H9 (cell line): ENCODE measurements at regions not wholly inside any gene's neighbourhood (a gene's known extent, or its start where the extent isn't known, plus 50 kb on each side); places are given as distances from the start of the nearest gene placed in this dataset.

ENCODE experiments used
- DNase-seq: peaks from one replicate; pipeline ENCODE4 v3.0.0-alpha.2; 2017
- H2AFZ ChIP-seq: one replicate; pipeline ENCODE4 v1.6.1; 2013; ENCODE audit warnings: mild to moderate bottlenecking, low read length, control low read depth, moderate library complexity
- H2AK5ac ChIP-seq: 2 replicates; pipeline ENCODE4 v1.6.1; 2013; ENCODE audit warnings: low read length, control low read depth, mixed read lengths; ENCODE audit not compliant: insufficient read length
- H2BK120ac ChIP-seq: one replicate; pipeline ENCODE4 v1.6.1; 2013; ENCODE audit warnings: low read depth, mild to moderate bottlenecking, low read length, control low read depth, inconsistent platforms; ENCODE audit not compliant: poor library complexity, severe bottlenecking
- H2BK12ac ChIP-seq: 2 replicates; pipeline ENCODE4 v1.6.1; 2013; ENCODE audit warnings: low read length, control low read depth, mixed read lengths, low read depth; ENCODE audit not compliant: insufficient read length
- H2BK15ac ChIP-seq: 2 replicates; pipeline ENCODE4 v1.6.1; 2013; ENCODE audit warnings: low read depth, low read length, control low read depth
- H2BK20ac ChIP-seq: one replicate; pipeline ENCODE4 v1.6.1; 2013; ENCODE audit warnings: low read depth, mild to moderate bottlenecking, low read length, control low read depth, inconsistent platforms; ENCODE audit not compliant: poor library complexity, severe bottlenecking
- H2BK5ac ChIP-seq: 2 replicates; pipeline ENCODE4 v1.6.1; 2013; ENCODE audit warnings: low read length, control low read depth, mixed read lengths; ENCODE audit not compliant: insufficient read length
- H3K14ac ChIP-seq: 2 replicates; pipeline ENCODE4 v1.6.1; 2013; ENCODE audit warnings: low read length, control low read depth; ENCODE audit not compliant: insufficient read depth
- H3K18ac ChIP-seq: 2 replicates; pipeline ENCODE4 v1.6.1; 2013; ENCODE audit warnings: low read depth, mild to moderate bottlenecking, mixed read lengths, low read length, control low read depth; ENCODE audit not compliant: insufficient read length
- H3K23ac ChIP-seq: 2 replicates; pipeline ENCODE4 v1.6.1; 2013; ENCODE audit warnings: low read length, control low read depth, mixed read lengths, low read depth; ENCODE audit not compliant: insufficient read length
- H3K23me2 ChIP-seq: 2 replicates; pipeline ENCODE4 v1.6.1; 2013; ENCODE audit warnings: low read depth, mild to moderate bottlenecking, mixed read lengths, low read length, control low read depth; ENCODE audit not compliant: insufficient read length, poor library complexity, severe bottlenecking
- H3K27ac ChIP-seq: 2 replicates; pipeline ENCODE4 v1.5.1; 2013; ENCODE audit warnings: low read length, control low read depth, mixed read lengths, low read depth; ENCODE audit not compliant: insufficient read length
- H3K27me3 ChIP-seq: 2 replicates; pipeline ENCODE4 v1.6.1; 2013; ENCODE audit warnings: low read length, control low read depth, inconsistent platforms; ENCODE audit not compliant: insufficient read depth
- H3K4ac ChIP-seq: 2 replicates; pipeline ENCODE4 v1.6.1; 2013; ENCODE audit warnings: low read depth, mild to moderate bottlenecking, control low read depth, inconsistent platforms, low read length, moderate library complexity
- H3K4me1 ChIP-seq: 2 replicates; pipeline ENCODE4 v1.6.1; 2013; ENCODE audit warnings: low read length, control low read depth, inconsistent platforms; ENCODE audit not compliant: insufficient read depth
- H3K4me2 ChIP-seq: 2 replicates; pipeline ENCODE4 v1.6.1; 2013; ENCODE audit warnings: low read length, control low read depth, mixed read lengths; ENCODE audit not compliant: insufficient read length, insufficient read depth
- H3K56ac ChIP-seq: 2 replicates; pipeline ENCODE4 v1.6.1; 2013; ENCODE audit warnings: low read depth, mild to moderate bottlenecking, mixed read lengths, low read length, control low read depth; ENCODE audit not compliant: insufficient read length
- H3K79me1 ChIP-seq: 2 replicates; pipeline ENCODE4 v1.6.1; 2013; ENCODE audit warnings: low read depth, mild to moderate bottlenecking, moderate library complexity, low read length, control low read depth, inconsistent platforms; ENCODE audit not compliant: insufficient read depth, poor library complexity, severe bottlenecking
- H3K79me2 ChIP-seq: 2 replicates; pipeline ENCODE4 v1.6.1; 2013; ENCODE audit warnings: low read length, control low read depth, inconsistent platforms; ENCODE audit not compliant: insufficient read depth
- H3K9ac ChIP-seq: 2 replicates; pipeline ENCODE4 v1.6.1; 2013; ENCODE audit warnings: low read length, control low read depth, mixed read lengths; ENCODE audit not compliant: insufficient read length; ENCODE audit errors: extremely low read depth
- H3K9me3 ChIP-seq: one replicate; pipeline ENCODE4 v1.6.1; 2013; ENCODE audit warnings: low read depth, low read length, inconsistent platforms; ENCODE audit not compliant: control insufficient read depth
- H3T11ph ChIP-seq: one replicate; pipeline ENCODE4 v1.6.1; 2013; ENCODE audit warnings: mild to moderate bottlenecking, low read length, control low read depth, inconsistent platforms
- H4K20me1 ChIP-seq: one replicate; pipeline ENCODE4 v1.6.1; 2013; ENCODE audit not compliant: control insufficient read depth, insufficient read length, insufficient read depth
- H4K5ac ChIP-seq: 2 replicates; pipeline ENCODE4 v1.6.1; 2013; ENCODE audit warnings: low read depth, mild to moderate bottlenecking, mixed read lengths, low read length, control low read depth; ENCODE audit not compliant: insufficient read length
- H4K8ac ChIP-seq: replicated peaks from 2 replicates; pipeline ENCODE4 v1.6.1; 2013; ENCODE audit warnings: low read length, control low read depth, mixed read lengths, low read depth; ENCODE audit not compliant: insufficient read length
- H4K91ac ChIP-seq: 2 replicates; pipeline ENCODE4 v1.6.1; 2013; ENCODE audit warnings: low read depth, mild to moderate bottlenecking, moderate library complexity, mixed read lengths, low read length, control low read depth; ENCODE audit not compliant: insufficient read length
- H3K27ac Mint-ChIP-seq, 3 experiments: 2 replicates in 2 of 3; 3 replicates in 1 of 3; pipeline ENCODE4 v1.8.0; 2020 to 2021; ENCODE audit warnings: mixed read lengths in 3 of 3, mild to moderate bottlenecking in 1 of 3, moderate library complexity in 1 of 3
- H3K27me3 Mint-ChIP-seq: 2 replicates; pipeline ENCODE4 v1.8.0; 2021; ENCODE audit warnings: low read depth, mild to moderate bottlenecking, moderate library complexity, mixed read lengths
- H3K36me3 Mint-ChIP-seq, 3 experiments: 2 replicates in 2 of 3; 3 replicates in 1 of 3; pipeline ENCODE4 v1.8.0; 2020 to 2021; ENCODE audit warnings: low read depth in 3 of 3, mixed read lengths in 3 of 3; ENCODE audit not compliant: insufficient read depth in 1 of 3
- H3K4me1 Mint-ChIP-seq, 2 experiments: 2 replicates each; pipeline ENCODE4 v1.8.0; 2020; ENCODE audit warnings: mixed read lengths in 2 of 2
- H3K4me3 Mint-ChIP-seq, 2 experiments: 2 replicates in 1 of 2; 3 replicates in 1 of 2; pipeline ENCODE4 v1.8.0; 2020 to 2021; ENCODE audit warnings: mild to moderate bottlenecking in 2 of 2, mixed read lengths in 2 of 2, moderate library complexity in 1 of 2
- H3K9me3 Mint-ChIP-seq, 2 experiments: 2 replicates in 1 of 2; 3 replicates in 1 of 2; pipeline ENCODE4 v1.8.0; 2020; ENCODE audit warnings: mild to moderate bottlenecking in 2 of 2, mixed read lengths in 2 of 2, moderate library complexity in 1 of 2
- WGBS: extraction: QIAGEN DNeasy Blood & Tissue Kit; methylation state at CpG from one replicate; pipeline ENCODE4 v1.1.7; 2013; ENCODE audit warnings: missing lambda C conversion rate, low lambda C conversion rate, mixed read lengths; ENCODE audit not compliant: insufficient read length; ENCODE audit errors: extremely low coverage; 5-methylcytosine and 5-hydroxymethylcytosine counted together
- TF ChIP-seq, protein P1 (sequence below): fragments of 200-600 bp; sonication (generic); conservative IDR thresholded peaks from 3 replicates; pipeline ENCODE4 v1.8.0; 2021; ENCODE audit warnings: antibody characterized with exemption, mild to moderate bottlenecking

DNA sequence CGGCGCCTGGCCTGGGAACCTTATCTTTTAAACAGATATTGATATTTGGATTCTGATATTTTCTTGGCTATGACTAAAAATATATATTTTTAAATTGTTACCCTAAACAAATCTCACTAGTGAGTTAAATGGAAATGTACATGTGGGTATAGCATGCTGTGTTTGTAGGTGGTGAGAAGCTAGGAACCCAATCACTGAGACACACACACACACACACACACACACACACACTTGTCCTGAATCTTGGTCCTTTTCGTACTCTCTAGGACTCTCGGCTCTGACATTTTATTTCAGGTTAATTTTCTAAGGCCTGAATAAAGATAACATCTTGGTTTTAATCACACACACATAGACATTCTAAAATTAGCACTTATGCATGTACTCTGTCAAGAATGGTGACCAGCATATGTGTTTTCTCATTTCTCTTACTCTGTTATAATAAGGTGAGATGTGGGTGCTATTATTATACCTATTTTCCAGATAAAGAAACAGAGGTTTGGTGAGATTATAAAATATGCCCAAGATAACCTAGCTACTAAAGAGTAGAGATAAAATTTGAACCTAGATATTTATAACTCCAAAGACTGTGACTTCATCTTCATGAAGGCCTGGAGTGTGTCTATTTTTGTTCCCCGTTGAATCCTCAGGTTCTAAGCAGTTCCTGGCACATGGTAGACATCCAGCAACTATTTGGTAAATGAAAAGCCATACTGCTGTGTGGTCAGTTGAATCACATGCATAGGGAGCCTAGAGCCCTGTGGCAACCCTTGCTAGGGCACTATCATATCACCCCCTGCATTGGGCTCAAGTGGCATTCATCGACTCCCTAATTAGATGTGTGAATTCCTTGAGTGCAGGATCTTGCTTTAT is 85.0 kb upstream of the RAB3GAP2 start:
- no peaks in the 10 kb centered on the region for H3K27me3 ChIP-seq
- H3K9ac ChIP-seq = no peak overlapping the region
- H3K4ac ChIP-seq = no peak overlapping the region
- H3K27ac ChIP-seq = no peak overlapping the region
- H3K23me2 ChIP-seq = no peaks in the 10 kb centered on the region
- WGBS = no CpG with 5 or more reads among the region's 6 CpGs
- no peak overlapping the region for H3T11ph ChIP-seq
- no peak overlapping the region for H2BK20ac ChIP-seq
- DNase-seq = no peak
- H2BK120ac ChIP-seq = no peak overlapping the region
- no peak overlapping the region for H3K27ac Mint-ChIP-seq
- no peak overlapping the region for H4K8ac ChIP-seq
- H3K14ac ChIP-seq = no peak overlapping the region
- H3K23ac ChIP-seq = no peak overlapping the region
- no peak overlapping the region for H4K5ac ChIP-seq
- H3K4me1 ChIP-seq = no peaks in the 10 kb centered on the region; the same call in 1 of the 2 replicates
- H3K27me3 Mint-ChIP-seq = no peaks in the 10 kb centered on the region; the same call in 1 of the 2 replicates
- no peak overlapping the region for H2BK5ac ChIP-seq
- H2AK5ac ChIP-seq = no peak overlapping the region
- H3K4me2 ChIP-seq = no peak overlapping the region
- peaks cover 9 to 13% of the 10 kb centered on the region in 2 experiments for H3K4me1 Mint-ChIP-seq
- no peak overlapping the region for H2AFZ ChIP-seq
- H3K18ac ChIP-seq = no peak overlapping the region
- TF ChIP-seq, protein P1, sequence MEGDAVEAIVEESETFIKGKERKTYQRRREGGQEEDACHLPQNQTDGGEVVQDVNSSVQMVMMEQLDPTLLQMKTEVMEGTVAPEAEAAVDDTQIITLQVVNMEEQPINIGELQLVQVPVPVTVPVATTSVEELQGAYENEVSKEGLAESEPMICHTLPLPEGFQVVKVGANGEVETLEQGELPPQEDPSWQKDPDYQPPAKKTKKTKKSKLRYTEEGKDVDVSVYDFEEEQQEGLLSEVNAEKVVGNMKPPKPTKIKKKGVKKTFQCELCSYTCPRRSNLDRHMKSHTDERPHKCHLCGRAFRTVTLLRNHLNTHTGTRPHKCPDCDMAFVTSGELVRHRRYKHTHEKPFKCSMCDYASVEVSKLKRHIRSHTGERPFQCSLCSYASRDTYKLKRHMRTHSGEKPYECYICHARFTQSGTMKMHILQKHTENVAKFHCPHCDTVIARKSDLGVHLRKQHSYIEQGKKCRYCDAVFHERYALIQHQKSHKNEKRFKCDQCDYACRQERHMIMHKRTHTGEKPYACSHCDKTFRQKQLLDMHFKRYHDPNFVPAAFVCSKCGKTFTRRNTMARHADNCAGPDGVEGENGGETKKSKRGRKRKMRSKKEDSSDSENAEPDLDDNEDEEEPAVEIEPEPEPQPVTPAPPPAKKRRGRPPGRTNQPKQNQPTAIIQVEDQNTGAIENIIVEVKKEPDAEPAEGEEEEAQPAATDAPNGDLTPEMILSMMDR = no peak
- H3K9me3 Mint-ChIP-seq = no peaks in the 10 kb centered on the region; a peak in 1 of 5 replicates
- no peaks in the 10 kb centered on the region for H3K9me3 ChIP-seq
- no peaks in the 10 kb centered on the region for H3K36me3 Mint-ChIP-seq
- no peak overlapping the region for H3K56ac ChIP-seq
- no peaks in the 10 kb centered on the region for H3K79me2 ChIP-seq
- H3K79me1 ChIP-seq = no peaks in the 10 kb centered on the region
- no peak overlapping the region for H2BK12ac ChIP-seq
- no peak overlapping the region for H3K4me3 Mint-ChIP-seq
- no peaks in the 10 kb centered on the region for H4K20me1 ChIP-seq
- no peak overlapping the region for H4K91ac ChIP-seq
- peak overlapping the region; percentile 58; the same call in 1 of the 2 replicates for H2BK15ac ChIP-seq
